ENCODE measurements at regions not wholly inside any gene's neighbourhood (a gene's known extent, or its start where the extent isn't known, plus 50 kb on each side); places are given as distances from the start of the nearest gene placed in this dataset.

DNA sequence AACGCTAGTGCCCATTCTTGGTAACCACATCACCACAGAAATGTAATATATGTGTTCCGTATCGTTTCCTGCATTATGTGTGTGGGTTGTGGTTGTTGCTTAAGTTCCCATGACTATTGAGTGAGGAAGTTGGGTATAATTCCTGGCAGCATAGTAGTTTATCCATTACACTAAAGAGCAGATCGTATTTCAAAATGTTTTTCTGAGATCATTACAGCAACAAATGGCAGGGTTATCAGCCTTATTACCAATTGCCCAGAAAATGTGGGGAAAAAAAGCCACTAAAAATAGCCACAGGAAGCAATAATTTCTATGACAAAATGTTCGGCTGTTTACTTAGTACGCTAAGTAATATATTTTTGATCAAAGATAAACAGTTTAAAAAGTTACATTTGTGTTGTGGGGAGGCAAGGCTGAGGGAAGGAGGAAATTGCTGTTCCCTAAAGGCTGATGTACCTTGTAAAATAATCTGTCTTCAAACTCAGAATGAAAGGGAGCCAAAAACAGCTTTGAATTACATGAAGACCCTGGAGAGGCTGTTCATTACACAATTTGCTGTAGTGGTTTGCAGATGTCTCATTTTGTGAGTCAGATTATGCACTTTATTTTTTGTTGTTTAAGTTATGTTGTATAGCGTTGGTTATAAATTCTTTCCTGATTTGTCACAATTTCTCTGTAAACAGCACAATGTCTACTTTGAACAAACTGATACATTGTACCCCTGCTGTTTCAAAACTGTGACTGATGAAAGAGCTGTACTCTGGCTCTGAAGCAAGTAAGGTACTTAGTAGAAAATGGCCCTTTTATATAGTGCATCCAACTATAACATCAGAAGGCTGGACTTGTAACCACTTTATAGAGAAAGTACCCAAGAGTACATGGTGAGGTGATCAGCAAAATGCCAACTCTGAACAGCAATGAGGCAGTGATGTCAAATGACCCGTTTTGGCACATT lies 1028.5 kb downstream of the NR2F1-AS1 start:
- H3K27me3 ChIP-seq (ENCODE audit: control insufficient read depth in 2 of 2, insufficient read depth in 2 of 2, low read length in 2 of 2) = no peaks in the 10 kb centered on the region
- no peaks in the 10 kb centered on the region for H3K79me2 ChIP-seq (ENCODE audit: control insufficient read depth, insufficient read depth, low read length)
- H3K9me3 ChIP-seq (replicated peaks; ENCODE audit: control insufficient read depth, insufficient read depth, low read length) = no peaks in the 10 kb centered on the region
- peak overlapping the region; percentile 47 for H2AFZ ChIP-seq (ENCODE audit: low read depth, low read length)
- H3K4me2 ChIP-seq (ENCODE audit: insufficient read depth, low read length) = peak overlapping the region; percentile 52
- H3K4me1 ChIP-seq (ENCODE audit: control insufficient read depth, extremely low read depth, insufficient read depth, low read length) = peaks cover 7% of the 10 kb centered on the region
- H3K4me3 ChIP-seq (replicated peaks in 1 of 3; ENCODE audit: insufficient read depth in 1 of 3, low read depth in 1 of 3, low read length in 3 of 3) = no peak overlapping the region
- peak overlapping the region; percentile 21 for H3K9ac ChIP-seq (replicated peaks; ENCODE audit: extremely low read depth, insufficient read depth, low read length)
- H3K36me3 ChIP-seq (ENCODE audit: control insufficient read depth in 2 of 2, extremely low read depth in 1 of 2, insufficient read depth in 2 of 2, low read length in 2 of 2) = no peaks in the 10 kb centered on the region
- BruUV-seq (replicated peaks) = no TSS peak
- intact Hi-C loops (cut with micrococcal nuclease) (no loop called here), dilution Hi-C loops (cut with MboI; ENCODE audit: extremely low pct_ligation_motif_present, low sequenced_read_pairs) (no loop called here)
- ChIA-PET POLR2A (no interaction called here), CTCF (interaction anchor here (1.2 kb wide), 1 partner anchor 34 kb away, joined by 4 read pairs; no protein-coding TSS in a partner anchor)
- TF ChIP-seq POLR2AphosphoS5 (IDR thresholded peaks at IDR 0.05; ENCODE audit: insufficient read depth, low read depth, low read length) = peak; percentile 10
- peak; percentile 30 for TF ChIP-seq FOS (IDR thresholded peaks at IDR 0.05; ENCODE audit: borderline replicate concordance, insufficient read depth, low read length)
- TF ChIP-seq POLR2A (IDR thresholded peaks at IDR 0.05; ENCODE audit: low read depth, low read length) = no peak
- TF ChIP-seq, protein P1, sequence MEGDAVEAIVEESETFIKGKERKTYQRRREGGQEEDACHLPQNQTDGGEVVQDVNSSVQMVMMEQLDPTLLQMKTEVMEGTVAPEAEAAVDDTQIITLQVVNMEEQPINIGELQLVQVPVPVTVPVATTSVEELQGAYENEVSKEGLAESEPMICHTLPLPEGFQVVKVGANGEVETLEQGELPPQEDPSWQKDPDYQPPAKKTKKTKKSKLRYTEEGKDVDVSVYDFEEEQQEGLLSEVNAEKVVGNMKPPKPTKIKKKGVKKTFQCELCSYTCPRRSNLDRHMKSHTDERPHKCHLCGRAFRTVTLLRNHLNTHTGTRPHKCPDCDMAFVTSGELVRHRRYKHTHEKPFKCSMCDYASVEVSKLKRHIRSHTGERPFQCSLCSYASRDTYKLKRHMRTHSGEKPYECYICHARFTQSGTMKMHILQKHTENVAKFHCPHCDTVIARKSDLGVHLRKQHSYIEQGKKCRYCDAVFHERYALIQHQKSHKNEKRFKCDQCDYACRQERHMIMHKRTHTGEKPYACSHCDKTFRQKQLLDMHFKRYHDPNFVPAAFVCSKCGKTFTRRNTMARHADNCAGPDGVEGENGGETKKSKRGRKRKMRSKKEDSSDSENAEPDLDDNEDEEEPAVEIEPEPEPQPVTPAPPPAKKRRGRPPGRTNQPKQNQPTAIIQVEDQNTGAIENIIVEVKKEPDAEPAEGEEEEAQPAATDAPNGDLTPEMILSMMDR (IDR thresholded peaks at IDR 0.05; ENCODE audit: extremely low read depth in 1 of 2, insufficient read depth in 1 of 2, low read depth in 1 of 2, low read length in 2 of 2) = no peak
- no peaks in the 10 kb centered on the region for H4K20me1 ChIP-seq (replicated peaks; ENCODE audit: control insufficient read depth, extremely low read depth, insufficient read depth, low read length)
- peak; percentile 82 for DNase-seq (ENCODE audit: low read depth, low spot score)
- FAIRE-seq = peak; percentile 70
- no peaks in the 10 kb centered on the region for H3K9me1 ChIP-seq (replicated peaks; ENCODE audit: control insufficient read depth, extremely low read depth, insufficient read depth, low read length)
- no peak overlapping the region for H3K27ac ChIP-seq (ENCODE audit: insufficient read depth, low read depth, low read length)

DNA sequence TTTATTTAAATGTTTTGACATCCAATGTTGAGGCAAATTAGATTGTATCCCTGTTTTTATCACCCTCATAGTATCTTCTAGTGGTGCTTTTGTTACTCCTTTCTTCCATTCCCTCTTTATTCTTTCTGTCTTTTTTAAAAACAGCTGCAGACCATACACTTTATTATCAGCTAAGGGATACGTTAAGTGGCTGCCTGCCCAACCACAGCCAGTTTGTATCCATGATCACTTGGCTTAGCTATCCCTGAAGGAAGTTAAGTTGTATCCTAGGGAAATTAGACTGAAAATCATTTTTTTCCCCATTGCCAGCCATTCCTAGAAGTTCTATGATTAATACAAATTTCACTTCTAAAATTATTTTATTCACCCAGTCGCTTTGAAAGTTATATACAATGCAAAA lies 1032.7 kb downstream of the NR2F1-AS1 start:
- Histone ChIP-seq H3K27ac (ENCODE audit: insufficient read depth, low read depth, low read length) (no peak overlapping the region), H4K20me1 (replicated peaks; ENCODE audit: control insufficient read depth, extremely low read depth, insufficient read depth, low read length) (no peaks in the 10 kb centered on the region), H2AFZ (ENCODE audit: low read depth, low read length) (no peak overlapping the region), H3K36me3 (ENCODE audit: control insufficient read depth in 2 of 2, extremely low read depth in 1 of 2, insufficient read depth in 2 of 2, low read length in 2 of 2) (no peaks in the 10 kb centered on the region), H3K4me2 (ENCODE audit: insufficient read depth, low read length) (no peak overlapping the region), H3K9me3 (replicated peaks; ENCODE audit: control insufficient read depth, insufficient read depth, low read length) (no peaks in the 10 kb centered on the region), H3K9me1 (replicated peaks; ENCODE audit: control insufficient read depth, extremely low read depth, insufficient read depth, low read length) (no peaks in the 10 kb centered on the region), H3K4me1 (ENCODE audit: control insufficient read depth, extremely low read depth, insufficient read depth, low read length) (peaks cover 7% of the 10 kb centered on the region), H3K4me3 (replicated peaks in 1 of 3; ENCODE audit: insufficient read depth in 1 of 3, low read depth in 1 of 3, low read length in 3 of 3) (no peak overlapping the region), H3K27me3 (ENCODE audit: control insufficient read depth in 2 of 2, insufficient read depth in 2 of 2, low read length in 2 of 2) (no peaks in the 10 kb centered on the region), H3K79me2 (ENCODE audit: control insufficient read depth, insufficient read depth, low read length) (no peaks in the 10 kb centered on the region), H3K9ac (replicated peaks; ENCODE audit: extremely low read depth, insufficient read depth, low read length) (no peak overlapping the region)
- FAIRE-seq (no peak), DNase-seq (ENCODE audit: low read depth, low spot score) (no peak)
- intact Hi-C loops (cut with micrococcal nuclease) = no loop called here
- dilution Hi-C loops (cut with MboI; ENCODE audit: extremely low pct_ligation_motif_present, low sequenced_read_pairs) = no loop called here
- no TSS peak for BruUV-seq (replicated peaks)
- TF ChIP-seq, protein P1 (IDR thresholded peaks at IDR 0.05; ENCODE audit: extremely low read depth in 1 of 2, insufficient read depth in 1 of 2, low read depth in 1 of 2, low read length in 2 of 2) = no peak
- no peak for TF ChIP-seq POLR2A (IDR thresholded peaks at IDR 0.05; ENCODE audit: low read depth, low read length)
- CTCF ChIA-PET = no interaction called here
- POLR2A ChIA-PET = no interaction called here

All from endothelial cell of umbilical vein (primary cell).